ENCODE measurements at regions not wholly inside any gene's neighbourhood (a gene's known extent, or its start where the extent isn't known, plus 50 kb on each side); places are given as distances from the start of the nearest gene placed in this dataset.

DNA sequence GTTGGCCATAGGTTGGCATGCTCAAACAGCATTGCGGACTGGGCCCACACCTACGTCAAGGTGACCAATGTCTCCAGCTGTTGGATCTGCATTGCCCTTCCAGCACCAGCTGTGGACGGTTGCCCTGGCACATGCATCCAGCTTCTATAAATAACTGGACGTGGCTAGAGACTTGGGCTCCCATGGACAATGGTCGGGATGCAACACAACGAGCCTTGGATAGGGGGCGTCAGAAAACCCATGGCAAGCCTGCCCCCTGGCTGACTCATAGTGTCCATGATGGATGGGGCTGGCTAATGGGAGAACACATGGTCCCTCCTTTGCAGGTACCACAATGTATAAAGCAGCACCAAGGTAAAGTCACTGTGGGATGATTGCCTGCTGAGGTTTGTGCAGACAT, 331.6 kb upstream of the FAR2 start:
- no peak for DNase-seq (ENCODE audit: low read depth, low spot score)

DNA sequence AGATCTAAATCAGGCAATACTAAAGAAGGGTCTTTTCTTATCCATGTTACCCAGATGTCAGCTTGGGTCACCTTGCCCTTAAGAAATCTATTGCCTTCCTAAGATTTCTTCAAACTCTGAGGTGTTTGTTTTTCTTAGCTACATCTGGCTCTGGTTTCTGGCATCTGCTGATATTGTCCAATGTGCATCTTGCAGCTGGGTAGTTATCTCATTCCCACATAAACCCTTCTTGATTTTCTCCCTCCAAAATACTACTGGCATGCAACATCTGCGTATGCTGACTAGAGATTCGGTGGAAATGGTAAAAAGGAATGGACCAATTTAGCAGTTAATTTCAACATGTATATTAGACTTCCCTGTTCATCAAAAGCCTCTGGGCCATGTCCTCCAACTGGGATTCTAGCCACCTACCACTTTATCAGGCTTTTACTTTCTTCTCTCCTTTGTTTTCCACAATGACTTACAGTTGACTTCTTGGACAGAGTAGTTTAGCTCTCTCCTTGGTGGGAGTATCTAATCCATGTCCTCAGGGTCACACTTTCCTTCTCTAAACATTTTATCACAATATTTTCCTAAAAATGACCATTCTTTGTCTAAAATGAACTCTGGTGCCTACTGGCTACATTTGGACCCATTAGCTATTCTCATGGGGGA, 324.8 kb upstream of the FAR2 start:
- no peak for DNase-seq (ENCODE audit: low read depth, low spot score)

DNA sequence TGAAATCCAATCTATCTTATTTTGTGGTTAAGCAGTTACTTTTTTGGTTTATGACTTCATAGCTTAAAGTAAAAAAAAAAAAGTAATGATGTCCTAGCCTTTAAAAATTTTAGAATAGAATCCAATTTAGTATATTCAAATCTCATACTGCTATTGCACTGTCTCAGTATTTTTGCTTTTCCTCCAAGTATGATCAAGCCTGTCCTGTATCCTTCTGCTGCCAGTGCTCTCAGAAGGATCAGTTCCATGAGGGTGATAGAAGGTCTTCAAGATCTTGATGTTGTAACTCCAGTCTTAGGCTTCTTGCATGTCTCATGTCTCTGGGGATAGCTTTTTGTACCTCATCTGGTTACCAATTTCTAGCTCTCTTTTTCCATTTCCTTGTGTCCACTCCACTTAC, 324.2 kb upstream of the FAR2 start:
- no peak for DNase-seq (ENCODE audit: low read depth, low spot score)

DNA sequence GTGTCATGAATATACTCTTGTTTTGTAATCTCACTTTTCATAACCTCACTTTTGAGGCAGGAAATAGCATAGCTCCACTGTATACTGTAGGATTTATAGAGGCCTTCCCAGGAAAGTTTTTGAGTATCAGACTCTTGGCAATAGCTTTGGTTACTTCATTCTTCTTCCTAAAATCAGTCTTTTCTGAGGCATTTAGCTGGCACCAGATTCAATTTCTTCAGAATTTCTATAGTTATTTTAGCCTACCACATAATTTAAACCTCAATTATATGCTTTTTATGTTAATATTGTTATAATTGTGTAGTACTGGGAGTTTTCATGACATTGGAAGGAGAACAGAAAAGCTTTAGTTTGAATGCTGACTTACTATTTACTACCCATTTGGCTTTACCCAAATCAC, 322.3 kb upstream of the FAR2 start:
- no peak for DNase-seq (ENCODE audit: low read depth, low spot score)

DNA sequence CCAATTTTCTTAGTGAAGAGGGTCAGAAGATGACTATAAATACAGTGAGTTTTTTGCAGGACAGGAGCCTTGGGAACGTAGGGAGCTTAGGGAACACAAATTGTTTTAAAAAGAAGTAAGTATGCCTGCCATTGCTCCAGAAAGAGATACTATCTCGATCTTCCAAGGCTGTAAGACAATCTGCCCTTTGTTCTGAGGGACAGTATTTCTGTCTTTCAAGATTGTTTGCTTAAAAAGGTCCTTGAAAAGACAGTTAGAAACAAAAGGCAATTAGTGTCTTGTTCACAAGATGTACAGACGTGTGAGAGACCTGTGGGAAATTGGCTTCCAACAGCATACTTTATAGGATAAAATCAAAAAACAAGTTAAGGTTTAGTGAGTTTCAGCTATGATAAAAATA, 321.2 kb upstream of the FAR2 start:
- DNase-seq (ENCODE audit: low read depth, low spot score), result no peak

DNA sequence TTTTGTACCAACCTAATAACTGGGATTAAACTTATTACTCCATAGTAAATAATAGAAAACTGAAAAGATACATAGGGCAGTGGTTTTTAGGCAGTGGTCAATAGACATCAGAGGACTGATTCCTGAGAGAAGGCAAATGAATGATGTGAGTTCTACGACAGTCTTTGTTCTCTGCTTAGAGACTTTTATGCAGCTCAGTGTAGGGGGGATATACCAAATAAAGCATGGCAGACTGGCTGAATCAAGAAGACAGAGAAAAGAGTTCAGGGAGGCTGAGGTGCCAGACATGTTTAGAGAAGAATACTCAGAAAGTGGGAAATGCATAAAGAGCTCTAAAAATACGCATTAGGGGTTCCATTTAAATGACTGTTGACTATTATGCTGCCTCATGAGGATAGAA, 320.8 kb upstream of the FAR2 start:
- no peak for DNase-seq (ENCODE audit: low read depth, low spot score)

DNA sequence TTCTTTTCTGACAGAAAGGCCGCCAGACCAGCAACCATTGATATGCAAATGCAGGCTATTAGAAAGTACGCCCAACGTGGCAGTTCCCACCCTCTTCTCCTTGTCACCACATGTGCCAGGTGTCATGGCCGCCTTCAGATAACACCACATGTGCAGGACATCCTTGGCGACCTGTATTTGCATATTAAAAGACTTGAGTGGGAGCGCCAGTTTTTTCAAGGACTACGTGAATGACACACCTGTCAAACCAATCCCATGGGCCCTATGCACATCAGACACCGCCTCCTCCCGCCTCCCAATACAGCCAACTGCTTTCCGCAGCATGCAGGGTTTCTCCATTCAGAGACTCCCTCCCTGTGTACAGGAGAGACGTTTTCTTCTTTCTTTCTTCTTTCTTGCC, 318.6 kb upstream of the FAR2 start:
- peak; percentile 33 for DNase-seq (ENCODE audit: low read depth, low spot score)

DNA sequence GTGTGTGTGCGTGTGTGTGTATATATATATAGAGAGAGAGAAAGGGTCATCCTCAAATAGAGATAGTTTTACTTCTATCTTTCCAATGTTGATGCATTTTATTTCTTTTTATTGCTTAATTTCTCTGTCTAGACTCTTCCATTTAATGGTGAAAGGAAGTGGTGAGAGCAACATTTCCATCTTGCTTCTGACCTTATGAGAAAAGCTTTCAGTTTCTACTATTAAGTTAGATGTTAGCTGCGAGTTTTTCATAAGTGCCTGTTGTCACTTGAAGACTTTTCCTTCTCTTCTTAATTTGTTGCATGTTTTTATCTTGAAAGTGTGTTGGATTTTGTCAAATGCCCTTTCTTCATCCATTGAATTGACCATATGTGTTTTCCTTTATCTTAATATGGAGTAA, 304.4 kb upstream of the FAR2 start:
- no peak for DNase-seq (ENCODE audit: low read depth, low spot score)

DNA sequence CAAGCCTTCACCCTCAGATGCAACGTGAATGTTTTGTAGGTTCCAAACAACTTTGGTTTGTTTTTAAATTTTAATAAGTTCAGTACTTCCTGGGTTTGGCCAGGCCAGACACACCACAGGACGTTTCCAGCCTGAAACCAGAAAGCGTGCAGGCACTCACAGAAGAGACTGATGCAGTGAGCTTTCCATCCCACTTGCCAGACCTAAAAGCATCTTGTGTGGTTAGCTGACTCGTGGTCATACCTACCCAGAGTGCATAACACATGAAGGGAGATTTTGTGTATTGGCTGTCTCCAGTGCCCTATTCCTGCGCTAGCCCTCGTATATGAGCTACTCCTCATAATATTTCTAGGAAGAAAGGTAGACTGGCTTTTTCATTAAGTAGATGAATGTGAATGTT, 297.3 kb upstream of the FAR2 start:
- DNase-seq (ENCODE audit: low read depth, low spot score), result no peak

DNA sequence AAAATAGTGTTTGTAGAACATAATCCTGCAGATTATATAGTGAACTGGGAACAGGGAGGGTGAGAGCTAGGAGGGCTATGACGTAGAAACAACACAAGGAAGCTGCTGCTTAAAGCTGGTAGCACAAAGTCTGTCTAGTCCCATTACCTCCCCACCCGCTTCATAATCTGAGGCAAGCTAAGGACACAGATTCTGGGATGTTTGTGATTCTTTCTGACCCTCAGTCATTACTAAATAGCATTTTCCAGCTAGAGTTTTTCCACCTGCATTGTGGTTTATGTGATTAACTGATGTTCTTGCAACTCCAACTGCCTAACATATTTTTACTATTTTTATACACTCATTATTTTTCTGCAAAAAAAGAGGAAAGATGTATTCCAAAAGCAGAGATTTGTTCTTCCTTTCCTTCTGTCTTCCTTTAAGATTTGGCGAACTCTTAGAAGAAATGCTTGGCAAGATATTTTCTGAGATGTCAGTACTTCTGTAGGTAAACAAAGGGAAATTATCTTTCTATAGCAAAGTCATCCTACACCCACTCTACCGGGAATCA, 293.2 kb upstream of the FAR2 start:
- no peak for DNase-seq (ENCODE audit: low read depth, low spot score)

DNA sequence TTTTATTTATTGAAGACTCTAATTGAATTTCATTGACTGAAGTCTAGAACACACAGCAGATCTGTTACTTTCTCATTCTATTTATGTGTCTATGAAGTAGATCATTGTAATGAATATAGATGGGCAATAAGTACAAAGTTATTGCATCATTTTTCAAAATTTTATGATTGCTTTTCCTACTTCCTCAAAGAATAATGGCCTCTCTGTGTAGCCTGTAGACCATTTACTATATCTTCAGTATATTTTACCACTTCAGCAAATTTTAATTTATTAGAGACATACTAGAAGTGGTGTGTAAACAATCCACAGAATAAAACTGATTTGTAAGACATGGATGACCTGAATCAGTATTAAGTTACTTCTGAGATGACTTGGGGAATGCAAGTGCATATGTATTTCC, 291.7 kb upstream of the FAR2 start:
- DNase-seq (ENCODE audit: low read depth, low spot score), result no peak

DNA sequence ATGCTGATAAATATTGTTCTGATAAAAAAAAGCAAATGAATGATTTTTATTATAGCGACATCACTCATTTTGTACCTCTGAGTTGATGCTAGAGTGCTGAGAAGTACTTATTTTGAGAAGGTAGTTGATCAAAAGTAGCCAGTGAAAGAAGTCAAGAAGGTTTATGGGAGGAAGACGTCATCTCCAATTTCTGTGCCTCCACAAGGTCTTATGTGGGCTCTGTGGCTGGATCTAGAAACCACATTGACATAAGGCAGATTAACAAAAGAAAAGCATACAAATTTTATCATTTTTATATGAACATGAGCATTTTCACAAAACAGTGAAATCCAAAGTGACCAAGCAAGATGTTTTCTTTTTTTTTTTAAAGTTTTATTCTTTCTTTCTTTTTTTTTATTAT, 289.5 kb upstream of the FAR2 start:
- DNase-seq (ENCODE audit: low read depth, low spot score), result no peak

DNA sequence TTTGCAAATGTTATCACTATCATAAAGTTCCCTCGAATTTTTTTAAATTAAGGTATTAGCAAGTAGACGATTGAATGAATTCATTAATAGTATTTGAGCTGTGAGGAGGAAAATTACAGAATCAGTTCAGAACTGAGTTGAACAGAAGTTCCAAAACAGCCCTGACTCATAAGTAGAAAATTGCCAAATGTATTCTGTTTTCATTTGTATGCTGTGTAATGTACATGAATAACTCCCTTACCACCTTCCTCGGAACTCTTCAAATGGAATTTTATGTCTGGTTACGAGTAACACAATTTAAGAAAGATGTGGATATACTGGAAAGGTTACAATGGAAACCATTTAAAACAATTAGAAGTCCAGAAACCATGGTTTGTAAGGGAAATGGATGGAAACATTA, 283.3 kb upstream of the FAR2 start:
- no peak for DNase-seq (ENCODE audit: low read depth, low spot score)

DNA sequence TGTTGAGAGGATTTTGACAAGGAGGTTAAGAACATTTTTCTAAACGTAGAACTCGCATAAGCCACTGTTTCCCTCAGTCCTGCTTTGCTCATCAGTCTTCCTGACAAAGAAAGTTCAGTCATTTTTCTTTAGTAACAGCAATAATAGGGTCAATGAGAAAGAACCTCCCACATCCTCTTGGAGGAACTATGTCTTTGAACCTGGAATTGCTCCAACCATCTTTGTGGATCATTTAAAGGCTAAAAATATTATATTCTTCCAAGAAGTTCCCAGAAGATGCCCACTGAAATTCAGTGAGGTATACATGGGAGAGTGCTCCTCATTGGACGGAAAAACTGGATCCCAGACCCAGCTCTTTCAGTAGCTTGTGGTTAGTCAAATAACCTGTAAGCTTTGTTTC, 282.8 kb upstream of the FAR2 start:
- DNase-seq (ENCODE audit: low read depth, low spot score), result no peak

DNA sequence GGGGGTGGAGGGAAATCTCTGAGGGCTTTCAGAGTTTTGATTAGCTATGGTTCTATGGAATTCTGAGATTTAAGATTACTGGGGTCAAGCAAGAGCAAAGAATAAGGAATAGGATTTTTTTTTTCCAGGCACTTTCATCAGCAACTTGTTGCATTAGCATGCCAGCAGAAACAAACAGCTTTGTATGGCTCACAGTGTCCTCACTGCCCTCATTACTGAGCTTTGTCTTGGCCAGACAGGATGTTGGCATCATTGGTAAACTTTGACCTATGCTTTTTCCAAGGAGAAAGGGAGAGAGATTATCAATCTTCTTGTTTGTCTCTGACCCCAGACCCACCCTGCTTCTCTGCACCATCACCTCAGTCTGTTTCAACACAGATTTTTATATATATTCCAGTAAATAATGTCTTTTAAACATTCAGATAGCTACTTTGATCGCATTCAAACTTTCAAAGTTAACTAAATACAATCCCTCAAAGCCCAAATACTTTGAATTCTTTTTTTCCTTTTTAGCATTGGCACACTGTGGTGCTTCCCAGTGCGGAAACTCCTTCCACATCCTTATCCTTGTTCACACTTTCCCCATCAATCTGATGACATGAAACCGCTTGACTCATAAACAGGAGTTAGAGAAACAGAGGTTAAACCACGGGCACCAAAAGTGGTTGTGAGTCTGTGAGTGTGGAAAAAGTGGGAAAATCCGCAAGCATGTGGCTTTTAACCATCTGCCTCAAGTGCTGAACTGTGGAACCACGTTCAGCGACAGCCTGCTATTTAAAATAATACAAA, 282.2 kb upstream of the FAR2 start:
- DNase-seq (ENCODE audit: low read depth, low spot score), result no peak

DNA sequence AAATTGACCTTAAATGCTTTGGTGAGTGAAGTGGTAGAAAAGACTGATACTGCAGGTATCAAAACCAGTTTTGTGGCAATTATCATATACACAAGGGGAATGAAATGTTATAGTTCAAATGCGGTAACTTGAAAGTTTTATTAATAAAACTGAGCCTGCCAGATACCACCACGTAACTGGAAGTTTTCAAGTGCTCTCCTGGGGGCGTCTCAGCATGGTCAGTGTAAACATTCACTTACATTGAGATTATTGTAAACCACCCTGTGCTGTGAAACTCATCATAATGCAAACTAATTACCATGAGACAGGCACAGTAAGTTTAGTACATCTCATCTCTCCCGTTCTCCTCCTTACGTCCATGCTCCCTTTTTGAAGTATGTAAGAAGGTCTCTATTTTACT, 280.7 kb upstream of the FAR2 start:
- no peak for DNase-seq (ENCODE audit: low read depth, low spot score)

DNA sequence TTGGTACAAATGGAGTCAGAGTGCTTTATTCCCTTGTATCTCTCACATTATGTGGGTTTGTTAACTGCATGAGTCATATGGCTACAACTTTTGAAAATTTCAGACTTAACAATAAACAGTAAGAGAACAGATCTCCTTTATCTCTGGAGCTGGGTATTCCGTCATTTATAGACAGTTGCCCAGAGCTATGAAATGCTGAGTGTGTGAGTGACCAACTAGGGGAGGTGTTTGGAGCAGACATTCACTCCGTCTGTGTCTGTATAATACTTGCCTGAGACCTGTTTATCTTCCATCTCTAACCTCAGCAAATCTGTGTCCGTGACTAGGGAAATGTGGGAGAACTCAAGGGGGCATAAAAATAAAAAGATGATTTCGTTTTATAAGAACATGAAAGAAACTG, 279.9 kb upstream of the FAR2 start:
- no peak for DNase-seq (ENCODE audit: low read depth, low spot score)

DNA sequence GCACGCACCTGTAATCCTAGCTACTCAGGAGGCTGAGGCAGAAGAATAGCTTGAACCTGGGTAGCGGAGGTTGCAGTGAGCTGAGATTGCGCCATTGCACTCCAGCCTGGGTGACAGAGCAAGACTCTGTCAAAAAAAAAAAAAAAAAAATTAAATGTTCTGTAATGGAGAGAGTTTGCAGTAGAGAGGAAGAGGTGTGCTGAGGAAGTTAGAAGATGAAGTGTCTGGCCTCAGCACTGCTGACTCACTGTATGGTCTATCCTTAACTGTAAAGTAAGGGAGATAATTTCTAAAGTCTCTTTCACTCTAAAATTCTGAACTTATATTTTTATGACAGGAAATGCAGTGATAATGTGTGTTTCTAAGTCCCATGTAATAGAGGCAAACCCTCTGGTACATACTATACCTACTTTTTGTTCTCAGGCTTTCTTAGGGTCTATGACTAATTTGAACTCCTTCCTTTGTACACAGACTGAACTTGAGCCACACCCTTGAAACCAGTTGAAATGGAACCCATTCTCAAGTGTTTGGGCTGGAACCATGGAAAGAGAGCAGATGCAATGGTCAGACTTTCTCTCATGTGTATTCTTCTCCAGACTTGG, 278.1 kb upstream of the FAR2 start:
- DNase-seq (ENCODE audit: low read depth, low spot score), result no peak

DNA sequence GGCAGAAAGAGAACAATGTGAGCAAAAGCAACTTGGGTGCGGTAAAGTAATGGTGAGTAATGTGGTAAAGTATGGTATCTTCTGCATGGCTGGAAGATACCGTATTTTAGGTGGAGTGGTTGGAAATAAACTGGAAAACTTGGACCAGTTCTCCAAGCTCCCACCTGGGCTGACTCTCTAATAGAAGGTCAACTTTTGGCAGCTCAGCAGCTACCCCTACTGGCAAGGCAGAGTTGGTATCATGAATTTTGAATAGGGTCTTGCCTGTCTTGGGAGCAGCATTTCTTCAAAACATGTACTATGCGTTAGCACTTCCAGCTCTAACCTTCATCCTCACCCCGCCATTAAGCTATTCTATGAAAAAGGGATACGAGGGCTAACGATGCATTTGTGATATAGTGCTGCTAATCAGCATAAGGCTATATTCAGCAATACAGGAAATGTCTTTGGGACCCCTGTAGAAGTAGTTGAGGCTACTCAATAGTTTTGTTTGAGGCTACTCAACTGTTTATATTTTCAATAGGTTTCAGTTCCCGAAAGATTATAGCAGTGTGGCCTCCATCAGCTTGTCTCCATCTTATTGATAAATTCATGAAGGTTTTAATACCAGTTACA, 276.3 kb upstream of the FAR2 start:
- peak; percentile 28 for DNase-seq (ENCODE audit: low read depth, low spot score)

DNA sequence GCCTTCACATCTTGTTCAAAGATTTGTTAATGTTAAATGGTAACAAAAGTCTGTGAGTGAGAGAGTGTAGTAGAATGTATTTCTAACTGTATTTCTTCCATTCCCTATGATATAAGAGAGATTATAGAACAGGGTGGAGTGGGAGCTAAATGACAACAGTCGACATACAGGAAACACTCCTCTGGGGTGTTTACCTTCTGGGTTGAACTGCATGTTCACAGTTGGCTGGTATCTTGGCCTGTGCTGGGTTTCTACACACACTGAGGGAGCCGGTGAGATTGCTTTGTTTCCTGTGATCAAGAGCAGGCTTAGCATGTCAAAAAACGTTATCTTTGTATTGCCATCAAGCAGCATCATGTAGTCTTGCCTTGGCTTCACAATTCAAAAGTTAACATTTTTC, 274.3 kb upstream of the FAR2 start:
- DNase-seq (ENCODE audit: low read depth, low spot score), result no peak

DNA sequence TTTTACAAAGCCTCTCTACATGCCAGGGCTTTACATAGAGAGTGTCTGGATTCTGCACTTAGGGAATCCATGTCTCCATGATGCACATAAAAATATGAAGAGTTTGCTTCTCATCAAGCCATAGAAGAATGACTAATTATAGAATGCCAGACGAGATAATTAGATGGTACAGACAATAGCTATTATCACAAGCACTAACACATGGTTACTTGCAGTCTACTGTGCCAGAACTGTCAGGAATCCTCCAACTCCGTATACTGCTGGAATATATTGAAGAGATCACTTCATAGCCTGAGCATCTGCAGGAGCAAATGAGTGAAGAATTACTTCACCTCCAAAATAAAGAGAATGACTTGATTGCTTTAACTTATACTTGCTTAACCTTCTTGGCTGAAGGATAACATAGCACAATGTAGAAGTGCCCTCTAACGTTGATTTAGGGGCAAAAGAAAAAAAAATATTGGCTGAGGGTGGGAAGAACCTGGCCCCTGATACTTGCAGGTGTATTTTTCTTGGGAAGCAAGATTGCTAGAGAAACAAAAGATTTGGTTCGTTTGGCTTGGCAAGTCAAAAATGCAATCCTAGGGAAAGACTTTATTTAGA, 272.8 kb upstream of the FAR2 start:
- DNase-seq (ENCODE audit: low read depth, low spot score), result no peak

DNA sequence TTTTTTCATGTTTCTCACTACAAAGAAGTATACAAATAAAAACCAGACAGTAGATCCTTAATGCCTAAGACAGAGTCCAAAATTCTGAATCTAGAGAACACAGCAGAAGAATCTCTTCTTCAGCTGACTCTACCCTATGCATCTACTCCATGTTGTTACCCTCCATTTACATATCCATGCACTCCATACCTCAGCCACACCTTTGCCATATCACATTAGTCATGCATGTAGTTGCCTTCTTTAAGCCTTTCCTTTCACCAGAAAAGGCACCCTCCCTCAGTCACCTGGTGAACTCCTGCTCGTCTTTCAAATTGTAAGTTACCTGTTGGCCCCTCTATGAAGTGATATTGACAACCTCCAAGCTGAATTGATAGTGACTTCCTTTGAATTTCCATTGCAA, 271.2 kb upstream of the FAR2 start:
- DNase-seq (ENCODE audit: low read depth, low spot score), result no peak
